Retinal pigment epithelial cell (primary cell): ENCODE measurements at regions not wholly inside any gene's neighbourhood (a gene's known extent, or its start where the extent isn't known, plus 50 kb on each side); places are given as distances from the start of the nearest gene placed in this dataset.

Experiments used
- DNase-seq: peaks from one replicate; pipeline ENCODE4 v3.0.0-alpha.2; 2010; ENCODE audit warnings: low read depth
- H3K4me3 ChIP-seq: 2 replicates; pipeline ENCODE4 v1.5.1; 2011; ENCODE audit warnings: mild to moderate bottlenecking, low read length, control low read depth, moderate library complexity
- CTCF ChIP-seq: conservative IDR thresholded peaks from 2 replicates; pipeline ENCODE4 v1.5.1; 2011; ENCODE audit warnings: low read depth, low read length, control low read depth, inconsistent platforms

DNA sequence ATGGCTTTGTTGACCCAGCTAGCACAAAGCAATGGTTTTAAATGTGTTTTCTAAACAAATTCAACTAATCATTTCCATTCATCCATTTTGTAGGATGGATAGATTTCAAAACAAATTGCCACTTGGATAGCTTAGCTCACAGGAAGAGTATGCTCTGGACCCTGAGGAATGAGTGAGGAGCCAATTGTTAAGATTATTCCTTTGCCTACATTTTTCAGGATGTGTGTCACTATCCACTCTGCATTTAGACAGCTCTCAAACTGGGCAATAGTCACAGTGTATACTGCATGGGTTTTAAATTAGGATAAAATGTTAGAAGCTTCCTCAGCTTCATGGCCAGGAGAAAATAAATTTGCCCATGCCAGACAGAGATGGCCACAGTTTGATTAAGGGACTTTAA lies 605.6 kb upstream of the TEX47 start:
- no peak overlapping the region for H3K4me3 ChIP-seq
- no peak for TF ChIP-seq CTCF
- DNase-seq, result no peak

- DNase-seq, result no peak
- no peak for TF ChIP-seq CTCF
- no peak overlapping the region for H3K4me3 ChIP-seq
These were observed 606.2 kb upstream of the TEX47 start for GRCh38 chr7:89401690-89402089.

- DNase-seq, result no peak
- no peak for TF ChIP-seq CTCF
- no peak overlapping the region for H3K4me3 ChIP-seq
These were observed 656.4 kb upstream of the TEX47 start for GRCh38 chr7:89451911-89452310.

DNA sequence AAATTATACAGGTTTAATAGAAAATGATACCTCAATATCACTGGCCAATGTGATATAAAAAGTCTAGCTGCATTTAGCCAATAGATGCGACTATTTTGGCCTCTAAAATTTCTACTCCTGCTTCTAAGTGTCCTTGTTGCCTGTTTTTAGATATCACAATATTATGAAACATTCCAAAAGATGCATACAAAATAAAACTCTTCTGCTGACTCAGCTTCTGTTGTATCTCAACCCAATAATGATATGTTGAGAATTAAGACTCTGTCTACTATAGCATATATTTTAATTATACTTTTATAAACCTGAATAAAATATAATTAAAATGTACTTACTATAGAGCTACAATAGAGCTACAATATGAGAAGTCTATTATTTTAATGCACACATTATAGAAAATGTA lies 661.0 kb upstream of the TEX47 start:
- no peak overlapping the region for H3K4me3 ChIP-seq
- DNase-seq, result no peak
- no peak for TF ChIP-seq CTCF

- TF ChIP-seq CTCF, result no peak
- H3K4me3 ChIP-seq, result no peak overlapping the region
These were observed 662.6 kb upstream of the TEX47 start for GRCh38 chr7:89458114-89458513.

GRCh38 chr7:89474456-89474855 lies 678.9 kb upstream of the TEX47 start:
- no peak overlapping the region for H3K4me3 ChIP-seq
- TF ChIP-seq CTCF, result no peak
- no peak for DNase-seq

More at GRCh38 chr7:89458114-89458513, 662.6 kb upstream of the TEX47 start:
- DNase-seq, result no peak

- no peak overlapping the region for H3K4me3 ChIP-seq
- no peak for DNase-seq
- TF ChIP-seq CTCF, result no peak
These were observed 676.3 kb upstream of the STEAP1 start for GRCh38 chr7:89477991-89478390.
